LNCaP clone FGC (cell line): ENCODE measurements at regions not wholly inside any gene's neighbourhood (a gene's known extent, or its start where the extent isn't known, plus 50 kb on each side); places are given as distances from the start of the nearest gene placed in this dataset.

Source experiments
- DNase-seq: peaks from one replicate; pipeline ENCODE4 v3.0.0-alpha.2; 2011; ENCODE audit warnings: low read depth
- H3K4me3 ChIP-seq: 2 replicates; pipeline ENCODE4 v1.5.1; 2011; ENCODE audit warnings: mild to moderate bottlenecking, low read depth, low read length, control low read depth
- CTCF ChIP-seq: IDR thresholded peaks from 2 replicates; pipeline ENCODE4 v1.5.1; 2012; ENCODE audit warnings: mild to moderate bottlenecking; ENCODE audit not compliant: control insufficient read depth, insufficient read depth; ENCODE audit errors: extremely low read depth

- DNase-seq = no peak
- no peak for TF ChIP-seq CTCF
- no peak overlapping the region for H3K4me3 ChIP-seq
Measured at GRCh38 chrX:42725196-42725595, 52.8 kb downstream of the PPP1R2C start.

GRCh38 chrX:42720209-42720608 lies 57.8 kb downstream of the PPP1R2C start:
- no peak for TF ChIP-seq CTCF
- DNase-seq = no peak
- H3K4me3 ChIP-seq = no peak overlapping the region

GRCh38 chrX:42715701-42716262 lies 62.2 kb downstream of the PPP1R2C start:
- TF ChIP-seq CTCF = no peak
- no peak overlapping the region for H3K4me3 ChIP-seq
- no peak for DNase-seq

GRCh38 chrX:42714981-42715700 lies 62.8 kb downstream of the PPP1R2C start:
- DNase-seq = peak; percentile 44
- H3K4me3 ChIP-seq = no peak overlapping the region
- TF ChIP-seq CTCF = peak; percentile 55

GRCh38 chrX:42710452-42710851 lies 67.5 kb downstream of the PPP1R2C start:
- no peak overlapping the region for H3K4me3 ChIP-seq
- no peak for TF ChIP-seq CTCF
- no peak for DNase-seq

GRCh38 chrX:42708222-42708621 lies 69.7 kb downstream of the PPP1R2C start:
- H3K4me3 ChIP-seq = no peak overlapping the region
- peak; percentile 78 for DNase-seq
- no peak for TF ChIP-seq CTCF

- DNase-seq = peak; percentile 64
- no peak overlapping the region for H3K4me3 ChIP-seq
- no peak for TF ChIP-seq CTCF
Measured at GRCh38 chrX:42707742-42708141, 70.2 kb downstream of the PPP1R2C start.
